ENCODE measurements at regions not wholly inside any gene's neighbourhood (a gene's known extent, or its start where the extent isn't known, plus 50 kb on each side); places are given as distances from the start of the nearest gene placed in this dataset.
A peak's percentile ranks its signal among the peaks of the same experiment; 100 is the strongest.

DNA sequence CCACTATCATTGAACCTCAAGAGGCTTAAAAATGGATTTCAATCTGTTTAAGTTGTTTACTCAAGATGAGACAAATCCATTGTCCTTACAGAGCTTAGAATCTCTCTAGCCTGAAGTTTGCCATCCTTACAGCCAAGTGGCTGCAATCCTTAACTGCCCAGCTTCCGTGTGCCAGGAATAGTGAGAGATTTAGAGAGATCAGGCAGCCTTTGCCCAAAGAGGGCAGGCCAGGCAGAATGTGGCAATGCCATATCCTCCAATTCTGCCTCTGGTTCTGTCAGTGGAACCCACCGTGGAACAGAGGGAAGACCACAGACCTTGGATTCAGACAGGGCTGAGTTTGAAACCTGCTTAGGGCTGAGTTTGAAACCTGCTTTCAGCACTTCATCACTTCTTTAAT, 374.3 kb downstream of the VPS13C start:
- intact Hi-C loops (cut with micrococcal nuclease), result no loop called here
- no peak for ATAC-seq
- DNase-seq, result no peak

DNA sequence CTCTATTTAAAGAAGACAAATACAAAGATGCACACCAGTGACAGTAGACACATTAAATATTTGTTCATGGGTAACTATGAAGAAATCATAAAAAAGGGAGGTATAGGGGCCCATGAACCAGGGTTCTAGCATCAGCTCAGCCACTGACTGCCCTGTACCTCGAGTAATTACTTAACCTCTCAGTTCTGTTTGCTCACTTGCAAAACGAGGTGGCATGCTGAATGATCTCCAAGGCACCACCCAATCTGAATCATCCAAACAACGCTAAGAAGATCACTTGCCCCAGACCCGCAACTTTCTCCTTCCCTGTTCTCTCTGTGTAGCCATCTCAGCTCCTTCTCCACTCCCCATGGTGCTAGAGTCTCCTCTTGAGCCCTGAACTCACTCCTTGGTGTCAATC, 374.7 kb downstream of the VPS13C start:
- DNase-seq (no peak), ATAC-seq (no peak)
- intact Hi-C loops (cut with micrococcal nuclease), result no loop called here

DNA sequence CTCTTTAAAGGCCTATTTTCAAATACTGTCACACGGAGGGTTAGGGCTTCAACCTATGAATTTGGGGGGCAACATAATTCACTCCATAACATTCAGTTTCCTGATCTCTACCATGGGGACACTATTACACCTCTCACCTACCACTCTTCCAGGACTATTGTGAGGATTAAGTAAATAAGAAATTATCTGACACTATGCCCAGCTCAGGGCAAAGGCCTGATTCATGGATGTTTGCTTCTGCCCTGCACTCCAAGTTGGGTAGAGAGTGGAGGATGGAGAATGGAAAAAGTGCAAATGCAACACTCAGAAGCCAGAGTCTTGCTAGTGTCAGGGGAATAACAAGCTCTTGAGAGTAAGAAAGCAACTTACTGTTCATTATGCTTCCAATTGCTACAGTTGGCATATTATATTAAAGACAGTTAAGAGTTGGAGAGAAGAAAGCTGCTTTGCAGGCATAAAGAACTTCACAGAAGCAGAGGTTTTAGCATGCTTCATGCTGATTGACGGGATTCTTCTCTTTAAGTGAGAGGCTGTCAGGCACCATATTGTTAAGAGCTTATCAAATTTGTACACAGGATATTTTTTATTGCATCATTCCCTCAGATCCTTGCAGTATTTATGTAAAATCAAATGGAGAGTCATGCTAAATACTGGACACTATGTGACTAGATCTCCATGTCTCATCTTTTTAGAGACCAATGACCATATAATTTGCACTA, 375.3 kb downstream of the VPS13C start:
- no peak for ATAC-seq
- no peak for DNase-seq
- intact Hi-C loops (cut with micrococcal nuclease), result no loop called here

DNA sequence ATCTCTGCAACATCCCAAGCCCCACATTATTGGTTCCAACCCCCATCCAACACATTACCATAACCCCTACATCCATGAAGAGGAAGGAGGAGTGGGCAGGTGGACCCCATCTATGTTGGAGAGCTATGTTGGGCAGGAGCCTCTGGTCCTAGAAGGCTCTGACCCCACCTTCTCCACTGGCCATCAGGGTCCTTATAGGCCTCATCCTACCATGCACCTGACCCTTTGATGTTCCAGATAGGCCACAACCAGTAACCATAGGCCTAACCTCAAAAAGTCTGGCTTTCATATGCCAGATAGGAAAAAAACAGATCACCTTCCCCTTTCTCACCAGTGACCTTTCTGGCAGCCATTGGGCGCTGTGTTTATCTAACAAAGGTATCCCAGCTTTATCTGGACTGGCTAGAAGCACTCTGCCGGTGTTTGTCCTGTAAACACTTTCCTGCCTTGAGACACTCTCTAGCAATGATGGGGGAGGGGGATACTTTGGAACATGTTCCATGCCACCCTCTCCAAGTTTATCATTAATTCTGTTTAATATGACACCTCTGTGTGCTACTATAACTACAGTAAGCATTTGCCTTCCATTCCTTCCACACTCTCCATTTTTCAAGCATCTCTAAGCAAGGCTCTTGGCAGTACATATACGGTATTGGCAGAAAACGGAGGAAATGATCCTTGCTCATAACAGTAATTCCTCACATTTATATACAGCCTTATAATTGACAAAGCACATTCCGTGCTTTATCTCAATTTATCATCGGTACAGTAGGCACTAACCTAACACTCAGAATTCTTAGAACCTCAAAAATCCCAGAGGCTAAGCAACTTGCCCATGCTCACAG, 377.1 kb downstream of the VPS13C start:
- no peak for DNase-seq
- intact Hi-C loops (cut with micrococcal nuclease), result no loop called here
- ATAC-seq, result no peak

DNA sequence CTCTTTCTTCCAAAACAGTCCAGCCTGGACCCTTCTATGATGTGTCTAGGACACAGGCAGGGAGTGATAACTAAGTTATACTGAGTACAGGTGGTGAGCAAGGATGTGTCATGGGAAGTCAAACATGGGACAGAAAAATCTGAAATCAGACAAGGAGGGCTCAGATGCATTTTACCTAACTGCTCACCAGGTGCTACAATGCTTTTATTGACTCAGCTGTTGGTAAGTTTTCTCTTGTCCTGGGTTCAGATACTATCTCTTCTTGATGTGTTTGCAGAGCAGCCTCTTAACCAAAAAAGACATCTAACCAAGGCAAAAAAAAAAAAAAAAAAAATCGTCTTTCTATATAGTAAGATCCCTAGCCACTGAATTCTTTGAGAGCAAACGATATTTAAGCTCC, 378.6 kb downstream of the VPS13C start:
- ATAC-seq, result no peak
- intact Hi-C loops (cut with micrococcal nuclease), result no loop called here
- DNase-seq, result no peak

DNA sequence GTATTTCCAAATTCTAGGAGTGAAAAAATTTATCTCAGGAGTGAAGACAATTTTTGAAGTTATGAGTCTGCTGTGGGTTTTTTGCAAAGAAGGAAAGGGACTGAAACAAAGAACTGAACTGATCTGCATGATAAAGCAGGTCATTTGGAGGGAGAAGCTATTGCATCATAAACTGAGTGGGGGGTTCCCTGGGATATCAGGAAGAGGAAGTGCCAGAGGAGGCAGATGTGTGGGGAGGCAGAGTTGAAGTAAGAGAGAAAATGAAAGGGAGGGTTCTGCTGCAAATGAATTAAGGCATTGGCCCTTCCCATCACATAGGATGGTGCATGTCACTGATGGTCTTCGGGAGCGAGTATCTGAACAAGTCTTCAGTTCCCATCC, 379.2 kb downstream of the VPS13C start:
- DNase-seq (no peak), ATAC-seq (no peak)
- intact Hi-C loops (cut with micrococcal nuclease), result no loop called here

DNA sequence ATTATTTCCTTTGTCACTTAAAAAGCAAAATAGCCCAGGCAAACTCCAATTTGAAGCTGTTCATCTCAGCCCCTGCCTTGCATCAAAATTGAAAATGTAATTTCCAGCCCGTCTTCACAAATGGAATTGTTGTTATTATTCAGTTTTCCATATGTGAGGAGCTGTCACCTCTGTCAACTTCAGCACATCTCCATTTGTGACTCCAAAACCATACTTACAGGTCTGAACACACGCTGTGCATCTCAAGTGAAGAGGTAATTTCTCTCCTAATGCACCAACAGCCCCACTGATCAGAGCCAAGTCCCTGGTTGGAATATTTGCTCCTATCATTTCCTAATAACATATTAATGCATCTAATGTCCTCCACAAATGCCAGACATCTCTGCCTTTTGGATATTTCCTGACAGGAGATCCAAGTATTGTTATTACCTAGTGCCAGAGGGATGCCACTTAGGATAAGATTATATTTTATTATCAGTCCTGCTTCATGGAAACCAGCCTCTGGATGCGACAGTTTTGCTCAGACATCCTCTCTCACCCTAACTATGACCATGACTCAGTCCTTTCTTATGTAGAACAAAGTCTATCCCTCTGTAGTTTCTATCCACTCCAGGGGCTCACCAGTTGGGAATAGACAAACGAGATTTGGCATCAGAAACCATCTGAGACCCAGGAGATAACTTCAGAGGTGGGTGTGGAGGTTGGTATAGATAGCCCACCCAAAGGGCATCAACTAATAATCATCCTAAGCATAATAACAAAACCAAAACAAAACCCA, 379.8 kb downstream of the VPS13C start:
- DNase-seq (no peak), ATAC-seq (no peak)
- intact Hi-C loops (cut with micrococcal nuclease), result no loop called here

DNA sequence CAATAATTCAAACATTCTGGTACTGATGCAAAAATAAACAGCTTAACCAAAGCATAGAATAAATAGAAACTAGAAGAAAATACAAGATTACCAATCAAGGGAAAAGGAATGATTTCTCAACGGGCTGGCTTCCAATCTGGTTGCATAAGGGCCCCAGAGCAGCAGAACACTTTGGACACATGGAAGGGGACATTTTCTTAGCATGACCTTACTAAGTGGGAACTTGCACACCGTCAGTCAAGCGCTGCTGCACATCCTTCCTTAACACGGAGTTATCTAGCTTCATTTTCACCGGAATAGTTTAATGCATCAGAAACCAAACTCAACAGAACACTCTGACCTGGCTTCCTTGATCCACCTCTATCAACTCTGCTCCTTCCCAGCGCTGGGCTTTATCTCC, 388.5 kb downstream of the VPS13C start:
- peak; percentile 68 for ATAC-seq

DNA sequence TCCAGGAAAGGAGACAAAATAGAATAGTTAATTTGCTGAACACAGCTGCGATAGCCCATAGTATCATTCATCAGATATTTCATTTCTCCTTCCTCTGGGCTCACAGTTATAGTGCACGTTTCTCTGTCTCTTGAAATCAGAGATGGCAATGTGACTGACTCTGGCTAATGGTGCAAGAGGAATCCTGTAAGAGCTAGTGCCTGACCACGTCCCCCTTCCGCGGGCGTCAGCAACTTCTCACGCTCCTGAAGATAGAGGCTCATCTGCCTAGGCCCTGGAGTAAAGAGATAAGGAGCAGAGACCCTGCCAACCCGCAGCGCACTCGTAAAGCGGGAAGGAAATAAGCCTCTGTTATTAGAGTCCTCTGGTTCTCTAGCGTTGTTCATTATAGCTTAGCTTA, 391.8 kb downstream of the VPS13C start:
- peak; percentile 35 for DNase-seq
- intact Hi-C loops (cut with micrococcal nuclease), result no loop called here
- peak; percentile 27 for ATAC-seq

More for the DNA sequence above, 388.5 kb downstream of the VPS13C start:
- intact Hi-C loops (cut with micrococcal nuclease), result no loop called here
- DNase-seq, result peak; percentile 28

DNA sequence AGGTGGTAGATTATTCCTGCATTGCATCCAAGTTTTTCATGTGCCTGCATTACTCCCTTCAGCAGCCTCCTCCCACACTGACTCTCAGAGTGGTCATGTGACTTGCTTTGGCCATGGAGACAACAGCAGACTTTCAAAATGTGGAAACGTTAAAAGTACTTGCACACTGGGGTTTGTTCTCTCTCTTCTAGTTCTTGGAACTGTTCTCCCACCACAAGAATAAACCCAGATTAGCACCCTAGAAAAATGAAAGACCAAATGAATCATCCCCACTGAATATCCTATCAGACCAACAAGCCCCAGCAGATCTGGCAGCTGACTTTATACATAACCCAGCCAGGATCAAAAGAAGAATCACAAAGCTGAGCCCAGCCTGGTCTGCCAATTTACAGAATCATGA, 398.5 kb downstream of the VPS13C start:
- peak; percentile 68 for ATAC-seq
- intact Hi-C loops (cut with micrococcal nuclease), result no loop called here
- DNase-seq, result no peak

DNA sequence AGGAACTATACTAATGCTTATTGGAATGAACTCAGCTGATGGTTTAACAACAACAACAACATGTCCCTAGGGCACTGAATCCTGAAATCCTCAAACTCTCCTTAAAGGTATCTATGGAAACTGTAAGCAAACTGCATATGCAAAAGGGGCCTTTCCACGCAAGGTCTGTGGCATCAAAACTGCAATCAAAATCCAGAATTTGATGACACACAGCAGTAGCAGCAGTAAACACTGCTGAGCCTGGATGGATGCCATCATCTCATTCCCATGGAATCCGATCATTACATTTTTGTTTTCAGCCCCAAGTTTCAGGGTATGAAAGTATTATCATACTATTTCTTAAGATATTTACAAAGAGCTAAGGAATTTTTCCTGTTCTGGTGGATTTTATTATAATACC, 399.7 kb downstream of the VPS13C start:
- DNase-seq (no peak), ATAC-seq (peak; percentile 31)
- intact Hi-C loops (cut with micrococcal nuclease), result no loop called here

DNA sequence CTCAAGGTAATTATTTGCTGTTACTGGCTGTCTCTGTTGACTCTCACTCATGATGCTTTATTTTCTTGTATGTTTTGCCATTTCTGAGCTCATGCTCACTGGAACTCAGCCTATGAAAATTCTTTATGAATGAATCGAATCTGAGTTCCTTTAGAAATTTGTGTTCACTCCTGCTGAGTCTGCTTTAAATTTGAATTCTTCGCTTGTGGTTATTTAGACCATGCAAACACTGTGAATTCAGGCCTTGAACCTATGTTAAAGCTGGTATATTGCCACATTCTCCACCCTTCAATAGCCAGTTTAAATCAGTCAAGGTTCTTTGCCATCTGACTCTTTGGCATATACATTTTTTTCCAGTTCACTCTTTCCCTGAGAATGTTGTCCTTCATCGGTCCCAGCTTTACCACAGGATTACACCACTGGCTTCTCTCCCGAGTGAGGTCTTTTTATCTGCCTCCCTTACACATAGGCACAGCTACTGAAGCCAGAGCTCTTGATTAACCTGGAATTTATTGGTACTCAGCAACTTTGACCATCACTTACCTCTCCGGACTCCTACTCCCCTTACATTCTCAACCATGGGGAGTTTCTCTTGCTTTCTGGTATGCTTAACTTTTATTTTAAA, 400.6 kb downstream of the VPS13C start:
- ATAC-seq (no peak), DNase-seq (no peak)
- intact Hi-C loops (cut with micrococcal nuclease), result no loop called here

DNA sequence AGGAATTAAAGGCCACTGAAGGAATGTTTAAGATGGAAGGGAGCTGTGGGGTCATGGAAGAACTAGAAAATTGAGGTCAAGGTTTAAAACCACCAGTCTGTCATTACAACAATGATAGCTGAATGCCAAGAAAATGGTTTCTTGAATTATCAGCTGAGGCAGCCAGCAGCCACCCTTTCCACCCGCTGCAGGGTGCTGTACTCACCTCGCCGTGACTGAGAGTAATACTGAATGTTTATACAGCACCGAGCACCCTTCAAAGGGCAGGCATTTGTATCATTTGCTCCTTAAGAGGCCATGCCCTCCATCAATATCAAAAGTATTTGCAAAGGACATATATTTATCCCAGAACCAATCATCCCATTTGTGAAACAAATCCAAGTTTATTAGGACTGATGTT, 402.8 kb downstream of the VPS13C start:
- DNase-seq (no peak), ATAC-seq (no peak)
- intact Hi-C loops (cut with micrococcal nuclease), result no loop called here

DNA sequence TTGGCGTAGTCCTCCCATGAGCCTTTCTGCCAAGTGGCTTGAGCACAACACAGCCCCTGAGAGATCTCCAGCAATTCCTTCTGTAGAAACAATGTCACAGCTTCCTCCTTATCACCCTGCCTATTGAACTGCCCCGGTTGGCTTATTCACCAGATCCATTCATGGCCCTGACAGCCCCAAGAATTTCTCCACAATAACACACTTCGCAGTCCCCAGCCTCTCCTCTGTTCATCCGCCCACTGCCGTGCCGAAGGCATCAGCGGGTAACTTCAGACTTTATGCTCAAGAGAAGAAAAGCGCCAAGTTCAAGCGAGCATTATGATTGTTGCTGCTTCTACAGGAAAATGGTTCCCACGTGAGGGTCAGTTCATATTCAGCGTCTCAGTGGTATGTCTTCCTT, 403.9 kb downstream of the VPS13C start:
- no peak for ATAC-seq
- intact Hi-C loops (cut with micrococcal nuclease), result no loop called here
- DNase-seq, result no peak

DNA sequence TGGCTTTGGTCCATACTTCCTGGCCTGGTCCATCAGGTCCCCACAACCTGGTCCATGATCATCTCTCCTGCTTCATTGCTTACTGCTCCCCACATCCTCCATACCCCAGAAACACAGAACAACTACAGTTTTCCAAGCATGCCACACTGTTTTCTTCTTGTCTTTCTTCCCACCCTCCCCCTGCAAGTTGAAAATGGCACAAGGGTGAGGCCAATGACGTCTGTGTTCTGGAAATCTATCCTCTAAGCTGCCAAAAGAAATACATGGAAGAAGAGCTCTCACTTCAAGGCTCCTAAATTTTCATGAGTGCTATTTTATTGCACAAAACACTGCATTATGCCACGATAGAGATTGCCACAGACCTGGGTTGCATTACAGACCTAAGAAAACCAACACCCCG, 404.4 kb downstream of the VPS13C start:
- ATAC-seq (peak; percentile 27), DNase-seq (no peak)
- intact Hi-C loops (cut with micrococcal nuclease), result no loop called here

DNA sequence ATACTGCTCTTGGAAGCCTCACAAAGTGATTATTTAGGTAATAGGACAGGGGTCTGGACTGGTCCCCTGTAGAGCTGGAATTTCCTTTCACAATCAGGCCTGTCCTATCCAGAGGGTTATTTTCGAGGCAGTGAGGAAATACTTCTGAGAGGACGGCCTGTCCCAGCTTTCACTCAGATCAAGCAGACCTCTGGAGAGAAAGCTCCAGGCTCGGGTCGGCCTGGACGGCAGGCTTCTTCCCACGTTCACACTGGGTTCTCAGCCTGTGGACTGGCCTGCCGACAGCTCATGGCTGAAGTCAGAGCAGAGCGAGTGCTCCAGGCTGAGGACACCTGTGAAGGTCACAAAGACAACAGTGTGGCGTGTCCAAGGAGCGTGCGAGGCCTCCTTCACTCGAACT, 405.3 kb downstream of the VPS13C start:
- intact Hi-C loops (cut with micrococcal nuclease), result no loop called here
- ATAC-seq (peak; percentile 65), DNase-seq (peak; percentile 30)

DNA sequence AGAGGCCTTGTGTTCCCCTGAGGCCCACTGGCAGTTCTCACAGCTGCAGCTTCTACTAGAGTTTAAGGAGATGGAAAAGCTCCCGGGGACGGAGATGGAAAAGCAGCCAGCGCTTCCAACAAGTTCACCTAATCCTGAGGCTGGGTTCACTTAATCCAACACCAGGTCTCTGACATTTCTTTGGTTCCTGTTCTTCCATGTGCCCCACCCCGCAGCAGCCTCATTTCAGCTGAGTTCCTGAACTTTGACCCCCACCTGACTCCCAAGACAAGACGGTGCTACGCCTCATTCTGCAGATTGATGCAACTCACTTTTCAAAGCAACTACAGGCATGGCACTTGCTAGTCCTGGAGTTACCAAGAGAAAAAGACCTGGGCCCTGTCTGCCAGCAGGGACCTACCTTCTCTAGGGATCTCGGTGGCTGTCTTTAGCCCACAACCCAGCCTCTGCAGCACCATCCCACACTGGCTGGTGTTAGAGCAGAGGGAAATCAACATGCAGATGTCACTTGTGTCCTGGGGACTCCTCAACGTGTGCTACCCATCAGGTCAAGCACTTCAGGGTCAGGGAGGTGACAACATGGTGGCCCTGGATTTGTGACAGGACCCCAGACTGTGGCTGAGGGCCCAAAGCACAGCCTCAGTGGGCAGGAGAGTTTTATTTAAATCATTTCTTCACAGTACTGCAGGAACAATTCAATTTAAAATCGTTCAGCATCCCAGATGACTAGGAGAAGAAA, 406.1 kb downstream of the VPS13C start:
- ATAC-seq (no peak), DNase-seq (no peak)
- intact Hi-C loops (cut with micrococcal nuclease), result no loop called here

DNA sequence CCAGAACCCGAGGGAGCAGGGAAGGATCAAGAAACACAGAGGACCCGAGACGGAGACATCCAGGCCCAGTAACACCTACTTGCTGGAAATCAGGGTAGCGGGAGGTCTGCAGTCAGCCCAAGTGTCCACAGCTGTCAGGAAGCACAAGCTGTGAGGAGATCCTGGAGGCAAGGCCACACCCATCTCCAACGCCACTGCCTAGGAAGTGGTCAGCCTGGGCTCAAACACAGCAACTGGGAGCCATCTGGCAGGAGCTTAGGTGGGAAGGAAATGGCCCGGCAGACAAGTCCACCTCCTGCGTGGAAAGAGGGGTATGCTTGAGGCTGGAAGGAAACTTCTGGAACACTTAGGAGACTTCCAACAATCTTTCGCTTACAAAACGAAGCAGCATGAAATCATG, 407.1 kb downstream of the VPS13C start:
- DNase-seq, result peak; percentile 66
- ATAC-seq, result peak; percentile 87
- intact Hi-C loops (cut with micrococcal nuclease), result no loop called here

DNA sequence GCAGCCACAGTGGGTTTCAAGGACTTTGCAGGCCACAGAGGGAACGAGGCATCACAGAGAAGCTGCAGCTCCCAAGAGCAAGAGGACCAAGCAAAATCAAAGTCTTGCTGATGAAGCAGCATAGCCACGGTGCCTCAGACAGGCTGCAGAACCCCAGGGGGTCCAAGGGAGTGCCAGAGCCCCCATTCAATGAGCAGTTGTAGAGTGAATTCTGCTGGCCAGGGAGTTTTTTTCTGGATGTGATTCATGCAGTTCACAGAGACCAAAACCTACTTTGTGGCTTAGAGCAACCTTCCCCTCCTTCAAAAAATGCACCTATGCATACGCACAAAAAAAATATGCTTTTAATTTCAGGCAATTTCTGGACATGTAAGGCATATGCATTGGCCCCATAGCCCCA, 409.0 kb downstream of the VPS13C start:
- DNase-seq (no peak), ATAC-seq (no peak)
- intact Hi-C loops (cut with micrococcal nuclease), result no loop called here
